Keratinocyte (primary cell): ENCODE measurements at regions not wholly inside any gene's neighbourhood (a gene's known extent, or its start where the extent isn't known, plus 50 kb on each side); places are given as distances from the start of the nearest gene placed in this dataset.

Experiments used
- DNase-seq: peaks from one replicate; pipeline ENCODE4 v3.0.0-alpha.2; 2011; ENCODE audit warnings: low read depth, missing footprints, low spot score
- FAIRE-seq: peaks from 2 replicates; lab custom pipeline; 2011; peaks lifted over from hg19 to GRCh38; lab: Jason Lieb, UNC
- H2AFZ ChIP-seq: 2 replicates; pipeline ENCODE4 v1.6.0; 2012; ENCODE audit warnings: low read length, control low read depth, inconsistent platforms; ENCODE audit not compliant: control insufficient read depth
- H3K27ac ChIP-seq: 2 replicates; pipeline ENCODE4 v1.5.1; 2011; ENCODE audit warnings: low read length; ENCODE audit not compliant: control insufficient read depth, insufficient read depth
- H3K27me3 ChIP-seq: 3 replicates; pipeline ENCODE4 v1.6.0; 2011; ENCODE audit warnings: low read length; ENCODE audit not compliant: control insufficient read depth, insufficient read depth; ENCODE audit errors: extremely low read depth
- H3K36me3 ChIP-seq, 2 experiments: 2 replicates in 1 of 2; 3 replicates in 1 of 2; pipeline ENCODE4 v1.5.1; 2011; ENCODE audit warnings: low read length in 2 of 2, mild to moderate bottlenecking in 1 of 2; ENCODE audit not compliant: control insufficient read depth in 2 of 2, insufficient read depth in 2 of 2; ENCODE audit errors: extremely low read depth in 1 of 2
- H3K4me1 ChIP-seq: 3 replicates; pipeline ENCODE4 v1.5.1; 2011; ENCODE audit warnings: low read length; ENCODE audit not compliant: control insufficient read depth, insufficient read depth; ENCODE audit errors: extremely low read depth
- H3K4me2 ChIP-seq: 3 replicates; pipeline ENCODE4 v1.6.0; 2011; ENCODE audit warnings: low read depth, low read length; ENCODE audit not compliant: control insufficient read depth, insufficient read depth; ENCODE audit errors: extremely low read depth
- H3K4me3 ChIP-seq, 3 experiments: fragments of 200-600 bp in 1 of 3; sonication (generic) in 1 of 3; 2 replicates in 2 of 3; 3 replicates in 1 of 3; pipeline ENCODE4 v1.5.1; 2011 to 2016; ENCODE audit warnings: low read length in 3 of 3, mild to moderate bottlenecking in 3 of 3, control low read depth in 2 of 3, inconsistent platforms in 1 of 3, low read depth in 1 of 3, mixed read lengths in 1 of 3, mixed run types in 1 of 3, moderate library complexity in 1 of 3; ENCODE audit not compliant: control insufficient read depth in 2 of 3, insufficient read depth in 2 of 3; ENCODE audit errors: extremely low read depth in 1 of 3
- H3K79me2 ChIP-seq: 2 replicates; pipeline ENCODE4 v1.6.0; 2012; ENCODE audit warnings: low read length; ENCODE audit not compliant: control insufficient read depth, insufficient read depth
- H3K9ac ChIP-seq: 3 replicates; pipeline ENCODE4 v1.6.0; 2011; ENCODE audit warnings: low read length; ENCODE audit not compliant: control insufficient read depth, insufficient read depth; ENCODE audit errors: extremely low read depth
- H3K9me1 ChIP-seq: 3 replicates; pipeline ENCODE4 v1.6.0; 2011; ENCODE audit warnings: low read length; ENCODE audit not compliant: control insufficient read depth, insufficient read depth; ENCODE audit errors: extremely low read depth
- H3K9me3 ChIP-seq: 2 replicates; pipeline ENCODE4 v1.5.1; 2012; ENCODE audit warnings: low read depth, low read length; ENCODE audit not compliant: control insufficient read depth
- H4K20me1 ChIP-seq: 3 replicates; pipeline ENCODE4 v1.6.0; 2011; ENCODE audit warnings: low read length; ENCODE audit not compliant: control insufficient read depth, insufficient read depth; ENCODE audit errors: extremely low read depth
- CTCF ChIP-seq, 3 experiments: IDR thresholded peaks in 1 of 3; conservative IDR thresholded peaks in 1 of 3; optimal IDR thresholded peaks in 1 of 3; 2 replicates in 2 of 3; 3 replicates in 1 of 3; pipeline versions ENCODE3 to v1.5.1; 2011; ENCODE audit warnings: low read length in 3 of 3, mild to moderate bottlenecking in 3 of 3, moderate library complexity in 2 of 3, control low read depth in 1 of 3, inconsistent platforms in 1 of 3; ENCODE audit not compliant: insufficient read depth in 2 of 3; ENCODE audit errors: extremely low read depth in 1 of 3
- EZH2 ChIP-seq: IDR thresholded peaks from one replicate; pipeline ENCODE4 v1.6.1; 2012; ENCODE audit warnings: inconsistent platforms, mild to moderate bottlenecking, low read length, moderate library complexity
- dilution Hi-C: fragments of 300-500 bp; cut with MboI; formaldehyde crosslinking; loops from one replicate; pipeline ENCODE4 v1.7.0; 2020; ENCODE audit warnings: low sequenced_read_pairs; ENCODE audit not compliant: extremely low pct_ligation_motif_present

GRCh38 chr17:10987786-10988185 lies 149.9 kb upstream of the PIRT start:
- no peaks in the 10 kb centered on the region for H4K20me1 ChIP-seq
- dilution Hi-C loops = no loop called here
- FAIRE-seq = no peak
- H3K9me3 ChIP-seq = no peaks in the 10 kb centered on the region
- no peak overlapping the region for H3K4me2 ChIP-seq
- no peaks in the 10 kb centered on the region for H3K79me2 ChIP-seq
- H3K4me1 ChIP-seq = no peaks in the 10 kb centered on the region
- H3K36me3 ChIP-seq = no peaks in the 10 kb centered on the region
- no peak overlapping the region for H2AFZ ChIP-seq
- H3K27ac ChIP-seq = no peak overlapping the region
- no peak overlapping the region for H3K4me3 ChIP-seq
- DNase-seq = no peak
- no peaks in the 10 kb centered on the region for H3K9me1 ChIP-seq
- no peaks in the 10 kb centered on the region for H3K27me3 ChIP-seq
- no peak overlapping the region for H3K9ac ChIP-seq
- no peak for TF ChIP-seq CTCF (optimal IDR thresholded peaks at IDR 0.05 in 1 of 3, IDR thresholded peaks at IDR 0.05 in 1 of 3, conservative IDR thresholded peaks at IDR 0.05 in 1 of 3; ENCODE audit: extremely low read depth in 1 of 3, insufficient read depth in 2 of 3, low read length in 3 of 3)
- TF ChIP-seq EZH2 = no peak

GRCh38 chr17:10984220-10984619 lies 146.3 kb upstream of the PIRT start:
- Histone ChIP-seq H3K9me1 (no peaks in the 10 kb centered on the region), H3K79me2 (no peaks in the 10 kb centered on the region), H3K27ac (no peak overlapping the region), H3K4me3 (no peak overlapping the region), H3K4me2 (no peak overlapping the region), H3K27me3 (no peaks in the 10 kb centered on the region), H3K9me3 (no peaks in the 10 kb centered on the region), H2AFZ (no peak overlapping the region), H3K36me3 (no peaks in the 10 kb centered on the region), H4K20me1 (no peaks in the 10 kb centered on the region), H3K4me1 (no peaks in the 10 kb centered on the region), H3K9ac (no peak overlapping the region)
- dilution Hi-C loops = no loop called here
- TF ChIP-seq CTCF (optimal IDR thresholded peaks at IDR 0.05 in 1 of 3, IDR thresholded peaks at IDR 0.05 in 1 of 3, conservative IDR thresholded peaks at IDR 0.05 in 1 of 3; ENCODE audit: extremely low read depth in 1 of 3, insufficient read depth in 2 of 3, low read length in 3 of 3) = no peak
- no peak for TF ChIP-seq EZH2
- FAIRE-seq = no peak
- DNase-seq = no peak
